Uterus (tissue), 3 donors: ENCODE measurements at regions not wholly inside any gene's neighbourhood (a gene's known extent, or its start where the extent isn't known, plus 50 kb on each side); places are given as distances from the start of the nearest gene placed in this dataset.

Experiments
- DNase-seq, 2 donors: peaks; one replicate each; pipeline ENCODE4 v3.0.0-alpha.2; 2019 to 2020
- H3K27ac ChIP-seq, 2 donors: fragments of 200-600 bp; sonication (generic); 1 replicate in 1 of 2; 2 replicates in 1 of 2; pipeline ENCODE4 v1.5.1; 2016 to 2018
- H3K27me3 ChIP-seq, 2 donors: fragments of 200-600 bp; sonication (generic); one replicate each; pipeline ENCODE4 v1.5.1; 2018 to 2019; ENCODE audit warnings: control low read depth in 1 of 2
- H3K36me3 ChIP-seq, 2 donors: fragments of 200-600 bp; sonication (generic); one replicate each; pipeline ENCODE4 v1.5.1; 2019; ENCODE audit warnings: control low read depth in 1 of 2
- H3K4me1 ChIP-seq, 2 donors: fragments of 200-600 bp; sonication (generic); one replicate each; pipeline ENCODE4 v1.5.1; 2018 to 2019; ENCODE audit warnings: control low read depth in 1 of 2
- H3K4me3 ChIP-seq, 2 donors: fragments of 200-600 bp; sonication (generic); 1 replicate in 1 of 2; 2 replicates in 1 of 2; pipeline ENCODE4 v1.5.1; 2018 to 2019; ENCODE audit warnings: mild to moderate bottlenecking in 1 of 2
- H3K9me3 ChIP-seq, 2 donors: fragments of 200-600 bp; sonication (generic); one replicate each; pipeline ENCODE4 v1.5.1; 2019; ENCODE audit warnings: control low read depth in 1 of 2
- CTCF ChIP-seq, 4 experiments: fragments of 200-600 bp in 2 of 4; fragments of 450-650 bp in 2 of 4; sonication (generic) in 2 of 4; IDR thresholded peaks; one replicate each; pipeline ENCODE4 v1.5.1; 2016 to 2019; ENCODE audit warnings: antibody characterized with exemption in 4 of 4, mild to moderate bottlenecking in 2 of 4, moderate library complexity in 1 of 4
- POLR2A ChIP-seq, 2 donors: fragments of 450-650 bp; IDR thresholded peaks; one replicate each; pipeline ENCODE4 v1.6.1; 2016; ENCODE audit warnings: antibody characterized with exemption in 2 of 2, mild to moderate bottlenecking in 1 of 2, moderate library complexity in 1 of 2
- intact Hi-C: fragments of 100-400 bp; cut with DNase I; formaldehyde crosslinking; loops from one replicate; pipeline ENCODE4 v1.15.1; 2023; ENCODE audit warnings: low total_unique reads
- donor health status: DM: yes; HTN: yes; CAD: no.

- Histone ChIP-seq H3K4me1 (no peaks in the 10 kb centered on the region), H3K9me3 (no peaks in the 10 kb centered on the region), H3K27ac (no peak overlapping the region), H3K27me3 (no peaks in the 10 kb centered on the region), H3K4me3 (no peak overlapping the region), H3K36me3 (no peaks in the 10 kb centered on the region)
- no peak for DNase-seq
- intact Hi-C loops = no loop called here
- TF ChIP-seq POLR2A (IDR thresholded peaks at IDR 0.05) (no peak), CTCF (IDR thresholded peaks at IDR 0.05) (no peak)
Observed at GRCh38 chr12:73266206-73266605, 994.0 kb downstream of the TRHDE start.

- intact Hi-C loops = no loop called here
- no peak for TF ChIP-seq POLR2A (IDR thresholded peaks at IDR 0.05)
- Histone ChIP-seq H3K9me3 (no peaks in the 10 kb centered on the region), H3K36me3 (no peaks in the 10 kb centered on the region), H3K4me3 (no peak overlapping the region), H3K27ac (no peak overlapping the region), H3K4me1 (no peaks in the 10 kb centered on the region), H3K27me3 (no peaks in the 10 kb centered on the region)
- DNase-seq = no peak
Observed at GRCh38 chr12:73274976-73275375, 1002.8 kb downstream of the TRHDE start.

GRCh38 chr12:73277971-73278370, 1005.8 kb downstream of the TRHDE start:
- Histone ChIP-seq H3K36me3 (no peaks in the 10 kb centered on the region), H3K27ac (no peak overlapping the region), H3K9me3 (no peaks in the 10 kb centered on the region), H3K4me3 (no peak overlapping the region), H3K27me3 (no peaks in the 10 kb centered on the region), H3K4me1 (no peaks in the 10 kb centered on the region)
- intact Hi-C loops = no loop called here
- TF ChIP-seq CTCF (IDR thresholded peaks at IDR 0.05) (no peak), POLR2A (IDR thresholded peaks at IDR 0.05) (no peak)
- DNase-seq = no peak

GRCh38 chr12:73301530-73301929, 1029.4 kb downstream of the TRHDE start:
- DNase-seq = no peak
- TF ChIP-seq POLR2A (IDR thresholded peaks at IDR 0.05) (no peak), CTCF (IDR thresholded peaks at IDR 0.05) (no peak)
- Histone ChIP-seq H3K4me1 (no peaks in the 10 kb centered on the region), H3K36me3 (no peaks in the 10 kb centered on the region), H3K27me3 (no peaks in the 10 kb centered on the region), H3K4me3 (no peak overlapping the region), H3K9me3 (no peaks in the 10 kb centered on the region), H3K27ac (no peak overlapping the region)
- intact Hi-C loops = no loop called here

- H3K27me3 ChIP-seq = no peaks in the 10 kb centered on the region
- TF ChIP-seq POLR2A (IDR thresholded peaks at IDR 0.05) (no peak), CTCF (IDR thresholded peaks at IDR 0.05) (no peak)
Observed at GRCh38 chr12:73307260-73307659, 1035.1 kb downstream of the TRHDE start.

GRCh38 chr12:73308079-73308478, 1035.9 kb downstream of the TRHDE start:
- no peak overlapping the region for H3K27ac ChIP-seq
- no peaks in the 10 kb centered on the region for H3K36me3 ChIP-seq
- DNase-seq = no peak

More at GRCh38 chr12:73307260-73307659, 1035.1 kb downstream of the TRHDE start:
- H3K4me3 ChIP-seq = no peak overlapping the region
- H3K27ac ChIP-seq = no peak overlapping the region
- H3K4me1 ChIP-seq = no peaks in the 10 kb centered on the region
- H3K36me3 ChIP-seq = no peaks in the 10 kb centered on the region
- no peak for DNase-seq
- intact Hi-C loops = no loop called here
- no peaks in the 10 kb centered on the region for H3K9me3 ChIP-seq

More at GRCh38 chr12:73308079-73308478, 1035.9 kb downstream of the TRHDE start:
- Histone ChIP-seq H3K4me1 (no peaks in the 10 kb centered on the region), H3K27me3 (no peaks in the 10 kb centered on the region), H3K9me3 (no peaks in the 10 kb centered on the region), H3K4me3 (no peak overlapping the region)
- intact Hi-C loops = no loop called here
- TF ChIP-seq CTCF (IDR thresholded peaks at IDR 0.05) = no peak
- no peak for TF ChIP-seq POLR2A (IDR thresholded peaks at IDR 0.05)
